HG03354 (cell line): ENCODE measurements at regions not wholly inside any gene's neighbourhood (a gene's known extent, or its start where the extent isn't known, plus 50 kb on each side); places are given as distances from the start of the nearest gene placed in this dataset.
A peak's percentile ranks its signal among the peaks of the same experiment; 100 is the strongest.

Experiments
- ATAC-seq: cut with Tn5 transposase; IDR thresholded peaks from one replicate; pipeline ENCODE4 v1.9.1; 2021; ENCODE audit warnings: mild to moderate bottlenecking; ENCODE audit not compliant: unreplicated experiment, poor library complexity, severe bottlenecking

GRCh38 chr3:144424606-144425005 lies 453.0 kb downstream of the DIPK2A start:
- no peak for ATAC-seq

- ATAC-seq: no peak
These were observed 454.7 kb downstream of the DIPK2A start for GRCh38 chr3:144426366-144426765.

- ATAC-seq: no peak
These were observed 455.3 kb downstream of the DIPK2A start for GRCh38 chr3:144426967-144427366.

GRCh38 chr3:144429719-144430121 lies 458.1 kb downstream of the DIPK2A start:
- ATAC-seq: peak; percentile 82

GRCh38 chr3:144431134-144431533 lies 459.5 kb downstream of the DIPK2A start:
- peak; percentile 49 for ATAC-seq

- no peak for ATAC-seq
These were observed 461.4 kb downstream of the DIPK2A start for GRCh38 chr3:144433006-144433405.

GRCh38 chr3:144437989-144438388 lies 466.4 kb downstream of the DIPK2A start:
- peak; percentile 50 for ATAC-seq

GRCh38 chr3:144444061-144444460 lies 472.4 kb downstream of the DIPK2A start:
- no peak for ATAC-seq

- no peak for ATAC-seq
These were observed 472.9 kb downstream of the DIPK2A start for GRCh38 chr3:144444546-144444945.

- no peak for ATAC-seq
These were observed 484.3 kb downstream of the DIPK2A start for GRCh38 chr3:144455841-144456440.

GRCh38 chr3:144457758-144458157 lies 486.1 kb downstream of the DIPK2A start:
- no peak for ATAC-seq

GRCh38 chr3:144458283-144458682 lies 486.7 kb downstream of the DIPK2A start:
- ATAC-seq: no peak

- ATAC-seq: no peak
These were observed 490.7 kb downstream of the DIPK2A start for GRCh38 chr3:144462337-144462736.

GRCh38 chr3:144463911-144464310 lies 492.3 kb downstream of the DIPK2A start:
- no peak for ATAC-seq

- no peak for ATAC-seq
These were observed 494.5 kb downstream of the DIPK2A start for GRCh38 chr3:144466114-144466513.

GRCh38 chr3:144466540-144466939 lies 494.9 kb downstream of the DIPK2A start:
- no peak for ATAC-seq

- no peak for ATAC-seq
These were observed 499.0 kb downstream of the DIPK2A start for GRCh38 chr3:144470666-144471065.

- no peak for ATAC-seq
These were observed 506.0 kb downstream of the DIPK2A start for GRCh38 chr3:144477593-144477992.

- no peak for ATAC-seq
These were observed 508.8 kb downstream of the DIPK2A start for GRCh38 chr3:144480416-144480919.

GRCh38 chr3:144482876-144483275 lies 511.3 kb downstream of the DIPK2A start:
- ATAC-seq: no peak

- no peak for ATAC-seq
These were observed 515.4 kb downstream of the DIPK2A start for GRCh38 chr3:144487011-144487410.

- ATAC-seq: no peak
These were observed 517.3 kb downstream of the DIPK2A start for GRCh38 chr3:144488927-144489326.
